ENCODE measurements at regions not wholly inside any gene's neighbourhood (a gene's known extent, or its start where the extent isn't known, plus 50 kb on each side); places are given as distances from the start of the nearest gene placed in this dataset.

GRCh38 chr16:19365486-19365885 is 52.2 kb upstream of the TMC5 start:
- TF ChIP-seq EZH2 (IDR thresholded peaks at IDR 0.05; ENCODE audit: borderline replicate concordance, low read length) (no peak), CTCF (conservative IDR thresholded peaks at IDR 0.05 in 1 of 2, IDR thresholded peaks at IDR 0.05 in 1 of 2; ENCODE audit: extremely low read depth in 1 of 2, insufficient read depth in 1 of 2, low read depth in 1 of 2, low read length in 2 of 2) (no peak)
